Erythroblast (primary cell): ENCODE measurements at regions not wholly inside any gene's neighbourhood (a gene's known extent, or its start where the extent isn't known, plus 50 kb on each side); places are given as distances from the start of the nearest gene placed in this dataset.

Source experiments
- GATA1 ChIP-seq: IDR thresholded peaks from 2 replicates; pipeline ENCODE4 v1.6.1; 2011; ENCODE audit warnings: low read depth, mild to moderate bottlenecking, control low read depth, low read length, moderate library complexity
- POLR2A ChIP-seq: IDR thresholded peaks from 2 replicates; pipeline ENCODE4 v1.6.1; 2011; ENCODE audit warnings: mild to moderate bottlenecking, low read length

DNA sequence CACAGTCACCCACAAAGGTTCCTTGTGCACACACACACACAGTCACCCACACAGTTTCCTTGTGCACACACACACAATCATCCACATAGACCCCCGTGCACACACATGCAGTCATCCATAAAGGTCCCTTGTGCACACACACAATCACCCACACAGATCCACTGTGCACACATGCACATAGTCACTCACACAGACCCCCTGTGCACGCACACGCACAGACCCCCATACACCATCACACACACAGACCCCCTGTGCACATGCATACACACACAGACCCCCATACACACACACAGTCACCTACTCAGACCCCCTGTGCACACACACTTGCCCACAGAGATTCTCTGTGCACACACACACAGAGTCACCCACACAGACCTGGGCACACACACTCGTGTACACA is 107.1 kb downstream of the HSPH1 start:
- no peak for TF ChIP-seq POLR2A
- no peak for TF ChIP-seq GATA1
